Body of pancreas (tissue), 4 donors: ENCODE measurements at regions not wholly inside any gene's neighbourhood (a gene's known extent, or its start where the extent isn't known, plus 50 kb on each side); places are given as distances from the start of the nearest gene placed in this dataset.

Source experiments
- POLR2A ChIP-seq, 3 donors: fragments of 450-650 bp; IDR thresholded peaks; one replicate each; pipeline ENCODE4 v1.6.1; 2016; ENCODE audit warnings: antibody characterized with exemption in 3 of 3, mild to moderate bottlenecking in 2 of 3
- TF ChIP-seq, protein P1 (sequence below), 7 experiments: fragments of 450-650 bp in 4 of 7; fragments of 200-600 bp in 3 of 7; sonication (generic) in 3 of 7; IDR thresholded peaks; one replicate each; pipeline ENCODE4 v1.5.1; 2016 to 2019; ENCODE audit warnings: antibody characterized with exemption in 7 of 7

DNA sequence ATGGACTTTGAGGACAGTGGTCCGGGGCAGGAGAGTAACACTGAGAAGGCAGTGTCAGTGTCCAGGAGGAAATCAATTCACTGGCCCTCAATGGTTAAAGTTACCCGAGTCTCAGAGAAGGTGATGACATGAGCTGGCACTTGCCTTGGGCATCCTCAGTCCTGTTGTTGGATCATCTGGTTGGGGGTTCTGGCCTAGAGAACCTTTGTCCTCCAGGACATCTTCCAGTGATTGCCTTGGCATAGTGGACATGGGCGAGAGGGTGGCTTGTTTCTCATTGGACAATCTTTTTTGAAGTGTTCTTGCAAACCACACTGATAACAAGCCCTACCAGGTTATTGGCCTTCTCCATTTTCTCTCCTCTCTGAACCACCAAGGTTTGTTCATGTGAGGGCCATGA is 83.4 kb upstream of the TERB2 start:
- TF ChIP-seq, protein P1, sequence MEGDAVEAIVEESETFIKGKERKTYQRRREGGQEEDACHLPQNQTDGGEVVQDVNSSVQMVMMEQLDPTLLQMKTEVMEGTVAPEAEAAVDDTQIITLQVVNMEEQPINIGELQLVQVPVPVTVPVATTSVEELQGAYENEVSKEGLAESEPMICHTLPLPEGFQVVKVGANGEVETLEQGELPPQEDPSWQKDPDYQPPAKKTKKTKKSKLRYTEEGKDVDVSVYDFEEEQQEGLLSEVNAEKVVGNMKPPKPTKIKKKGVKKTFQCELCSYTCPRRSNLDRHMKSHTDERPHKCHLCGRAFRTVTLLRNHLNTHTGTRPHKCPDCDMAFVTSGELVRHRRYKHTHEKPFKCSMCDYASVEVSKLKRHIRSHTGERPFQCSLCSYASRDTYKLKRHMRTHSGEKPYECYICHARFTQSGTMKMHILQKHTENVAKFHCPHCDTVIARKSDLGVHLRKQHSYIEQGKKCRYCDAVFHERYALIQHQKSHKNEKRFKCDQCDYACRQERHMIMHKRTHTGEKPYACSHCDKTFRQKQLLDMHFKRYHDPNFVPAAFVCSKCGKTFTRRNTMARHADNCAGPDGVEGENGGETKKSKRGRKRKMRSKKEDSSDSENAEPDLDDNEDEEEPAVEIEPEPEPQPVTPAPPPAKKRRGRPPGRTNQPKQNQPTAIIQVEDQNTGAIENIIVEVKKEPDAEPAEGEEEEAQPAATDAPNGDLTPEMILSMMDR (IDR thresholded peaks at IDR 0.05) = no peak
- TF ChIP-seq POLR2A (IDR thresholded peaks at IDR 0.05) = no peak
